NCI-H1930 (cell line): ENCODE measurements at regions not wholly inside any gene's neighbourhood (a gene's known extent, or its start where the extent isn't known, plus 50 kb on each side); places are given as distances from the start of the nearest gene placed in this dataset.
"Not testable (repeated sequence)": the region's sequence is repeated elsewhere in the genome, so short reads cannot be mapped to it uniquely, and the experiment has no call there.

Source experiments
- DNase-seq, 2 experiments: peaks; one replicate each; lab custom pipeline; 2025; lab: John Stamatoyannopoulos, UW

DNA sequence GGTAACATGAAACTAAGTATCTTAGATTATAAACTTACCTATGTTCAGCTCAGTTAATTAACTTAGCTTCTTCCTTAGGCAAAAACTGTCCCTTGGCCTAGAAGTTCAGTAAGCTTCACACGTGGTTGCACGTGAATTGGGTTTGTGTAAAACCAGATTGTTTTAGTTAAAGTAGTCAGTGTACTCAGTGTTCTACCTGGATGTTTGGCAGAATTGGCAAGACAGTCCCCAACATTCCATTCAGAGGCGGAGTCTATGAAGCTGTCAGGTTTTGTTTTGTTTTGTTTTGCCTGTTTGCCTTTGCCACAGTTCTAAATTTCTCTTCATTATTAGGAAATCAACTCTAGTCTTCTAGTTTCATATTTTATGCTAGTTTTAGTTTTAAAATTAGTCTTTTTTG is 105.3 kb upstream of the ZEB2 start:
- no peak for DNase-seq

GRCh38 chr2:144624451-144624850 is 104.5 kb upstream of the ZEB2 start:
- no peak for DNase-seq

DNA sequence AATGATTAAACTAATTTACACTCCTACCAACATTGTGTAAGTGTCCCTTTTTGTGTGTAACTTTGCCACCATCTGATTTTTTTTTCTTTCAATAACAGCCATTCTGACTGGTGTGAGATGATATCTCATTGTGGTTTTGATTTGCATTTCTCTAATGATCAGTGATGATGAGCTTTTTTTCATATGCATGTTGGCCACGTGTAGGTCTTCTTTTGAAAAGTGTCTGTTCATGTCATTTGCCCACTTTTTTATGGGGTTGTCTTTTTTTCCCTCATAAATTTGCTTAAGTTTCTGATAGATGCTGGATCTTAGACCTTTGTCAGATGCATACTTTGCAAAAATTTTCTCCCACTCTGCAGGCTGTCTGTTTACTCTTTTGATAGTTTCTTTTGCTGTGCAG is 102.5 kb upstream of the ZEB2 start:
- not testable (repeated sequence) for DNase-seq

- no peak for DNase-seq
Measured at GRCh38 chr2:144621266-144621665, 101.3 kb upstream of the ZEB2 start.

GRCh38 chr2:144619760-144620159 is 99.8 kb upstream of the ZEB2 start:
- no peak for DNase-seq

DNA sequence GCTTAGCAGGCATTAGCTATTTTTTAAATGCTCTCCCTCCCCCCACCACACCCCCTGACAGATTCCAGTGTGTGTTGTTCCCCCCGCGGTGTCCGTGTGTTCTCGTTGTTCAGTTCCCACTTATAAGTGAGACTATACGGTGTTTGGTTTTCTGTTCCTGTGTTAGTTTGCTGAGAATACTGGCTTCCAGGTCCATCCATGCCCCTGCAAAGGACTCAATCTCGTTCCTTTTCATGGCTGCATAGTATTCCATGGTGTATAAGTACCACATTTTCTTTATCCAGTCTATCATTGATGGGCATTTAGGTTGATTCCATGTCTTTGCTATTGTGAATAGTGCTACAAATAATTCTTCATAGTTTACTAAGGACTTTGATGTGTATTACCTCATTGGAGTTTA is 97.3 kb upstream of the ZEB2 start:
- not testable (repeated sequence) for DNase-seq

DNA sequence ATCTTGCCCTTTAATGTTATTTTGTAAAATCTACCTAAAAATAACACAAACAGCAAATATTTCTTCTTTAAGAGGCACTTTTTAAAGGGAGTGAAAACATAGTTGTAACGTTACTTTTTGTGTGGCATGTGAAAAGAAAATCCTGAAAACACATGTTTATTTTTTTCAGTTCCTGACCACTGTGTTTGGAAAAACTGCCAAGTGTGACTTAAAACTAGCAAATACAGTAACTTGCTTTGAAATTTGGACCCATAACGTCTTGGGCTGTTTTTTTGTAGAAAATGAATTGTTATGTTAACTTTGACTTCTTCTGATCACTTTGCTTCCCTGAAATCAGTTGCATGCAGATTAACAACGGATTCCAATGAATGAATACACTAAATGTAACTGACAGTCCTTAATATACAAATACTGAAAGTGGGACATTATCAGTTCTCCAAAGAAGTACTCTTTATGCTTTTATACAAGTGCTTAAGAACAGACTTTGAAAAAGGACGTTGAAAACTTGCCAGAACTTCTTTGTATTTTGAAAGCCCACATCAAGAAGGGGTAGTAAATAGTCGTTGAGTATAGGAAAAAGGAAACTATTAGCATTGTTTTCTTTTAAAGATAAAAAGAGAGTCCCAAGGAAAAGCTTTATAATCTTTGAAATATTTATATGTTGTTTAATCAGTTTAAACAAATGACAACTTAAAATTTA is 96.1 kb upstream of the ZEB2 start:
- no peak for DNase-seq

DNA sequence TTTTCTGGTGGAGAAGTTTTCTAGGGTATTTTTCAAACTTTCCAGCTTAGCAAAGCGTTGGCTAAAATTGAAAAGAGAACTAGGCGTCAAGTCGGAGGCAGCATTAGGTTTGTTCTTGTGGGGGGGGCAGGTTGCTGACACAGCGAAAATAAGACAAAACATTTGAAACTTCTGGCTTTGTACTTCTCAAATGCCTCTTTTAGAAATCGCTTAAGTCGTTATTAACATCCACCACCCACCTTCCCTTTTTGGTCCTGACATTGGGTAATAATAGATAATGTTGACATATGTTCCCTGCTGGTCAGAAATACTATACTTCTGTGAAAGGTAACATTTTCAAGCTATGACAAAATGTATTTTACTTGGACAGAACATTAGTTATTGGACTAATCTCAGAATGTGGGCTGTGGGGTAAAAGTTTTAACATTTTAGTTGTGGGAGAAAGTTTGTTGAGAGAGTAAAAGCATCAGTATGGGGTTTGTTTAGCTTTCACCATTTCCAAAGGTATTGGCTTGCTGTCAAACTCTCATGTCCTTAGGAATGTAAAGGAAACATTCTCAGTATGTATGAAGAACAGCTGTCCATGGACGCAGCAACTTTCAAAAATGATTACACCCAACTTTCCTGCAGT is 88.1 kb upstream of the ZEB2 start:
- DNase-seq: no peak

- DNase-seq: no peak
Measured at GRCh38 chr2:144607099-144607498, 87.2 kb upstream of the ZEB2 start.

DNA sequence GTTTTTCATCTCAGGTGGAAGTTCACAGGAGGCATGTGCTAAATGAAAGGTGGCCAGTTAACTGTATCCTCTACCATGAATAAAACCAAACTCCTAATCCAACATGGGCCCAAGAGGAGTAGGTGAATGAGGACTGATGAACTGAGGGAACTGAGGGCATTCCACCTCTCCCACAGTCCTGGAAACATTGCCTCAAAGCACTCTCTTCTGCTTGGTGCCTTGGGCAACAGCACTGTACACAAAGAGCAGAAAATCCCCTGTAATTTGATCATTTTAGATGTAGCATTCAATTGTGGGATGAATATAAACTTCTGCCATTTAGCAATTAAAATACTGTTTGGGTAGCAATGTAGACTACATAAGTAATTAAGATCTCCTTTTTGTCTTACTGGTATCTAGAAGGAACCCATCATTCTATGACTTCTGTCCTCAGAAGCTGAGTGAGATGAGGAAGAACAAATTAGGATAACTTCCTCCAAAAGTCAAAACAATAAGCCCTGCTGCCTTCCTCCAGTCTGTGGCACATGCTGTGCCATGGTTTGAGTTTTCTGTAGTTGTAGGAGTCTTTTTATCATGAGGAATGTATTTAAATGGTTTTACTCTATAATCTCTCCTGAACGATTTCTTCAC is 86.7 kb upstream of the ZEB2 start:
- no peak for DNase-seq

- DNase-seq: no peak
Measured at GRCh38 chr2:144605231-144605840, 85.4 kb upstream of the ZEB2 start.

DNA sequence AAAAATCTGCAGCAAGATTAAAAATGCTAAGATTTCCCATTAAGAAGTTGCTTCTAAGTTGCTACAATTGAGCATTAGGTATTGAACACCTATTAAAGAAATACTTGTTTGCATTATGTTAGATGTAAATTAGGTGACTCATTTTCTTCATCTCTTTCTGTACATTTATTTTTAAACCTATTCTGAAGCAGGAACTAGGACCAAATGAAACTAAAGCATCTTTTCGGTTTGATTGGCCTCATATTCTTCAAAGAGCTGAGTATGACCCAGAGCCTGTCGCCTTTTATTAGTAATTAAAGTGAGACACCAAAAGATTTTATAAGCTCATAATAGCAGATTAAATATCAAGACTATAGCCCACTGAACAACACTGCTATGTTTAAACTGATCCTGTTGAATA is 83.4 kb upstream of the ZEB2 start:
- DNase-seq: no peak

DNA sequence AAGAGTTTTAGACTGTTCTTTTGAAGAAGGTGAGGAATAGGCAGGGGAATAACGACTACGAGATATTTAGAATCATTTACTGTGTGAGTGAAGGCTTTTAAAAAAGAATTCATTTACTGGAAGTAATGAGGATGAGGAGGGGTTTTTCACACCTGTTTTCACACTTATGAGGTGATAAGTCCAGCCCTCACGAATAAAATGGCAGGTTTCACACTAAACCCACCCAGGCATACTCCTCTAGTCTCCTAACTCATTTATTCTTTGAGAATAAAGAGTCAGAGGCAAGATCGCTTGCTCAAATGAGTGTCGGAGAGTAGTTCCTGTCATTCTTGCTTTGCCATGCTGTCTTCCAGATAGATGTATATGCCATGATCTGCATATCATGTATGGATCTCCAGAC is 79.0 kb upstream of the ZEB2 start:
- DNase-seq: no peak

DNA sequence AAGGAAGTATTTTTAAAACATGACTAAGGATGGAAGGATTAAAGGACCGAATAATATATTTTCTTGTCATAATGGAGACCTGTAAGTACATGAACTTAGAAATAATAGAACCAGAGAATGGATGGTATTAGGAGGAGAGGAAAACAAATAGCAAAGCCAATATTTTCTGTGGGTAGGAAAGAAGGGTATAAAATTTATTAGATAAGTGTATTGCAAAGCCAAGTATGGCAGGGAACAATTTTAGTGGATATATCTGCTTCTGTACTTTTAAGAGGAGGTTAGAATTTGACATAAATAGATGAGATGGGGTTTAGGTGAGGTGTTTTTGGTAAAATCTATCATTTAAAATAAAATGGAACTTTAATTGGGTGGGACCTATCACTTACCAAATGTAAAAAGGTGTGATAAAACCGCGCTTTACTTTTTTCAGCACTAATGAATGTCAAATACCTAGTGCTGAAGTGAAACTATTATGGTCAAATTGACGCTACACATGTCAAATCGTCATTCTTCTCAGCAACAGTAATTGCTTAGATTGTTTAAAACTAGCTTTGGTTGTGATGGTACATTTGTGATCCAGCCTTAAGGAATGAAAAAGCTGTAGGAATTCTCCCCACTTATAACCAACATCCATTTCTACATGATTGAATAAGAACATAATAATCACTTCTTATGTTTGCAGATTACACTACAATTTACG is 78.1 kb upstream of the ZEB2 start:
- DNase-seq: no peak

- no peak for DNase-seq
Measured at GRCh38 chr2:144597388-144597787, 77.5 kb upstream of the ZEB2 start.

DNA sequence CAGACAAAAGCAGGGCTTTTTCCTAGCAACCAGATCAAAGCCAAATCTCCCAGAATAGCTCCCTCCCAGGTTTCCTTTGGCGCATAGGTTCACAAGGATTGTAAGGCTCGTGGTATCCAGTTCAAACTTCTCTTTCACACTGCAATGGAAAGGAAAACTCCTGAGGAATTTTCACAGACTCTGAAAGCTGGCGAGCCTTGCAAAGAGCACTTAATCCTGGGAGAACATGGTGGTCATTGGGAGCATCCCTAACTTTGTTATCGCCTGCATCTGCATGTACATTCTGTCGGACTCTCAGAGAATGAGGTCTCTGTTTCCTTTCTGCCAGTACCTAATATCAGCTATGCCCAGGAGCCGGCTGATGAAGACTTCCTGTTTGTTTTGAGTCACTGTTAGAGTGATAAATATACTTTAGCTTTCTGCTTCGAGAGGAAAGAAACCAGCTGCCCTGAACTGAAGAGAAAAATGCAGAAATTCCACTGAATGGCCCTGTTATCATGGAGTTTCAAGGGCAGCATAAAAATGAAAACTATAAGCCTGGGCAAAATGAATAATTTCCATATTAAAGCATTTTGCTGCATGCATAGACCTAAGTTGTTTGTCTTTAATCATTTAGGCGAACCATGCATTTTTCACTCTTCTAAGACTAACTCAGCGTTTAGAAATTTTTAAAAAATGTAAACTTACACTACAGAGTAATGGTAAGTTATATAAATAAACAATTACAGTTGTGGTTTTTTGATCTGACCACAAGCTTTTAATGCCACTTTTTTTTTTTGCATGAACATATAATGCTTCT is 76.4 kb upstream of the ZEB2 start:
- DNase-seq: no peak

GRCh38 chr2:144595686-144596072 is 75.8 kb upstream of the ZEB2 start:
- DNase-seq: no peak

DNA sequence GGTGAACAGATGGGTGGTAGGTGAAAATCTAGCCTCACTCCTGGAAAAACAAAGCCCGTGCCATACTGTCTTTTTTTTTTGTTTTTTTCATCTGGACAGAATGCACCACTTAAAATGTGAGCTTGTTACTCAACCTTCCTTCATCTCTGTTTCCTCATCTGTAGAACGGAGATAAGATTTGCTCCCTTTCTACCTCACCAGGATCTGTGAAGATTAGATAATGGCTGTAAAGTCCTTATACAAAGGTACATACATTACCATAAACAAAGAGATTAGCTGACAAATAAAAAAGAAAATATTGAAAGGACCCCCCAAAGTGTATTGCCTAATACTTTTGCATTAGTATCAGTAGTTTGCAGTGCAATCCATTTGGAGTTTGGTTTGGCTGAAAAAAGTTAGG is 75.4 kb upstream of the ZEB2 start:
- no peak for DNase-seq

DNA sequence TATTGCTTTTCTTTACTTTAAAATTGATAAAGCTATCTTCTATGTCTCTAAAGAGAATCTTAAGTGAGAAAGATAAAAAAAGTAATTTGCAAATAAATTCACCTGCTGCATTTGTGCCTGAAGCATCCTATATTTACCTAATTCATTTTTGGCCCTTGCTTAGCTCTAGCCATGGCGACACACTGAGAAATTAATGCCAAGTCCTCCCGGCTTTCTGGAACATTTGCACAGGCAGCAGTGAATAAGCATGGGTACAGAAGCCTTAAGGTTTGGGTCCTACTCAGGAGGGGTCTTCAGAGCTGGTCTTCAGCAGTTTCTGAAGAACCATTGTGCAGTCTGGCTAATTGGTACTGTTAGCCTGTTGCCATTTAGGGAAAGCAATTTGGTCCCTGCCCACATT is 73.9 kb upstream of the ZEB2 start:
- no peak for DNase-seq

- DNase-seq: no peak
Measured at GRCh38 chr2:144592500-144593256, 72.8 kb upstream of the ZEB2 start.

DNA sequence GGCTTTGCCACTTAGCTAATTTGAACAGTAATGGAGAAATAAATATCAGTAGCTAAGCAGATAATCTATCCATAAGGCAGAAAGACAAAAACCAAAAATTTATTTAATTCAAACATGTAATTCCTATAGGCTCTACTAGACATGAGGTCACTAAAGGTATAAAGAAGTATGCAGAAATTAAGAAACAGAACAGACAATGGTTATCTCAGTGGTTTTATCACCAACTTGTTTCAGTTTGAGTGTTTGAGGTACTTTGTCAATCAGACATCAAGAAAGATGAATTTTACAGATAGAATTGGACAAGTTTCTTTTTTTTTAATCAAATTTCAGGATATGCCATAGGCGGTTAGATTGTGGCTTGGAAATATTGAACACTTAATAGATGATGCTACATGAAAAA is 67.4 kb upstream of the ZEB2 start:
- DNase-seq: no peak
